ENCODE measurements at regions not wholly inside any gene's neighbourhood (a gene's known extent, or its start where the extent isn't known, plus 50 kb on each side); places are given as distances from the start of the nearest gene placed in this dataset.
"Not testable (repeated sequence)": the region's sequence is repeated elsewhere in the genome, so short reads cannot be mapped to it uniquely, and the experiment has no call there.

DNA sequence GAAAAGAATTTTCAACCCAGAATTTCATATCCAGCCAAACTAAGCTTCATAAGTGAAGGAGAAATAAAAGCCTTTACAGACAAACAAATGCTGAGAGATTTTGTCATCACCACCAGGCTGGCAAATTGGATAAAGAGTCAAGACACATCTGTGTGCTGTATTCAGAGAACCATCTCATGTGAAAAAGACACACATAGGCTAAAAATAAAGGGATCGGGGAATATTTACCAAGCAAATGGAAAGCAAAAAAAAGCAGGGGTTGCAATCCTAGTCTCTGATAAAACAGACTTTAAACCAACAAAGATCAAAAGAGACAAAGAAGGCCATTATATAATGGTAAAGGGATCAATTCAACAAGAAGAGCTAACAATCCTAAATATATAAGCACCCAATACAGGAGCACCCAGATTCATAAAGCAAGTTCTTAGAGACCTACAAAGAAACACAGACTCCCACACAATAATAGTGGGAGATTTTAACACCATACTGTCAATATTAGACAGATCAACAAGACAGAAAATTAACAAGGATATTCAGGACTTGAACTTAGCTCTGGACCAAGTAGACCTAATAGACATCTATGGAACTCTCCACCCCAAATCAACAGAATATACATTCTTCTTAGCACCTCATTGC, 55.9 kb upstream of the ACSM6 start:
- DNase-seq (ENCODE audit: low read depth in 3 of 3), result not testable (repeated sequence)

DNA sequence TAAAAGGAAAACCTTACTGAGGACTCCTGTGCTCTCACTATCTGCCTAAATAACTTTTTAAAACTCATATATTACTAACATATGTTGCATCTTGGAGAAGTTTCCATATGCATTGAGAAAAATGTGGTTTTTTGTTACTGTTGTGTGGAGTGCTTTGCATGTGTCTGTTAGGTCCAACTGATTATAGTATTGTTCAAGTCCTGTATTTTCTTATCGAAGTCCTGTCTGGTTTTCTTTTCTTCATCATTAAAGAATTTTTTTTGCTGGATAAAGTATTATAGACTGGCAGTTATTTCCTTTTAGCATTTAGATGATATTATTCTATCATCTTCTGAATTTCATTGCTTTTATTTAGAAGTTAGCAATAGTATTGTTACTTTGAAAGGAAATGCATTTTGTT, 59.5 kb upstream of the ACSM6 start:
- no peak for DNase-seq (ENCODE audit: low read depth in 3 of 3)

DNA sequence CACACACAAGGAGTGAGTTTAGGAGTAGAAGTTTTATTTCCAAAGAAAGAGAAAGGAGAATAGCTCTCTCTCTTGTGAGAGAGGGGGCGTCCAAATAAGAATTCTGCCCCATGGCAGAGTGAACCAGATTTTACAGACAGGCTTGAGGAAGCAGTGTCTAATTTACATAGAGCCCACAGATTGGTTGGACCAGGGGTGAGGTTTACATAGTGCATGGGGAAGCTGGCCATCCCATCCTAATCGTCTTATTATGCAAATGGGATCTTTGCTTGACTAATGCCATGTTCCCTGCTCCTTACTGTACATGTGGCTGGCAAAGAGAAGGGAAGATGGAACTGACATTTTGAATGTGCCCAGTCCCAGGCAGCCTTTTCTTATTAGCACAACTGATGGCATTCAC, 60.0 kb upstream of the ACSM6 start:
- DNase-seq (ENCODE audit: low read depth in 3 of 3), result no peak

DNA sequence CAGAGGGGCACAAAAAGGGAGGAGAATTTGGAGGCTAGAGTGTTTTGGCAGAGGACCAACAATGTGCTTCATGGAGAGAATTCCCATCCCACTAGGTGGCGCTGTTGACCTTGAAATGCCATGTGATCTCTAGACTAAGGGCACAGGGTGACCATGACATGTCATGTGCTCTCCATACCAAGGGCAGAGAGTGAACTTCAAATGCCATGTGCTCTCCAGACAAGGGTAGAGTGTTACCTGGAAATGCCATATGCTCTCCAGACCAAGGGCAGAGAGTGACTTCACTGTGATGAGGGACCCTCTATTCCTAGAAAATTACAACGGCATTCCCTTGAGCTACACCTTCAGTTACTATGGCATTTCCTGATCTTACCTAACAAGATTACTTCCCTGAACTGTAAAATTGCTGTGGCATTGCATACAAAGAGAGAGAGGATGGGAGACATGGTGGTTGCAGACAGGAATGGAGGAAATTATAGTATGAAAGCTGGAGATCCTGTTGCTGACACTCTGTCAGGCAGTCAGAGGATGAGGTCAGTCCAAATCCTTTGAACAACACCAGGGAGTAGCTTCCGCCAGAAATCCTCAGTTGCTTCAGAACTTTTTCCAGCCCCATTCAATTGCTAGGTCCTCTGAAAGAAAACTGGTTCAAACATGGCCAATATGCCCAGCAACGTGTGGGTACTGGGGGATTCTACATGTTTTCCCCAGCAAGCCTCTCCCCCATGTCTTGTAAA, 60.9 kb upstream of the ACSM6 start:
- DNase-seq (ENCODE audit: low read depth in 3 of 3), result peak; percentile 5 to 23 (median 16)

DNA sequence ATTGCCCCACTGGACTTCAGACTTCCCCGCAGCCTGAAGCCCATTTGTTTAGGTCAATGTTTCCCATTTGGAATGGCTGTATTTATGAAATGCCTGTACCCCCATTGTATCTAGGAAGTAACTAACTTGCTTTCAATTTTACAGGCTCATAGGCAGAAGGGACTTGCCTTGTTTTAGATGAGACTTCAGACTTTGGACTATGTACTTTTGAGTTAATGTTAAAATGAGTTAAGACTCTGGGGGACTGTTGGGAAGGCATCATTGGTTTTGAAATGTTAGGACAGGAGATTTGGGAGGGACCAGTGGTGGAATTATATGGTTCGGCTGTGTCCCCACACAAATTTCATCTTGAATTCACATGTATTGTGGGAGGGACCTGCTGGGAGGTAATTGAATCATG, 61.1 kb upstream of the CYP2C8 start:
- DNase-seq (ENCODE audit: low read depth in 3 of 3), result not testable (repeated sequence)

DNA sequence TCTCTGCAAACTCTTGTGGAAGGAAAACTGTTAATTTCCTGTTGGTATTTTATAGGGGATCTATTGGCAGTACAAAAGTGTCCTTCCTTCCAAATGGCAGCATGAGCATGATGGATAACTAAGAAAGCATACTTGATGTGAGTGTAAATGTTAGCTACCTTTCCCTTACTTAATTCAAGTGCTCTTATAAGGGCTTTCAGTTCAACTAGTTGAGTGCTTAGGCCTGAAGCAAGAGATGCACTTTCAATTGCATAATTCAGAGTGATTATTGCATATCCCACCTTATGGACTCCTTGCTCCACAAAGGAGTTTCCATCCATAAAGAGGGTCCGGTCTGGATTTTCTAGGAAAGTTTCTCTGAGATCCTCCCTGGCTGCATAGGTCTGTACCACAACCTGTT, 56.3 kb upstream of the CYP2C8 start:
- DNase-seq (ENCODE audit: low read depth in 3 of 3), result no peak

DNA sequence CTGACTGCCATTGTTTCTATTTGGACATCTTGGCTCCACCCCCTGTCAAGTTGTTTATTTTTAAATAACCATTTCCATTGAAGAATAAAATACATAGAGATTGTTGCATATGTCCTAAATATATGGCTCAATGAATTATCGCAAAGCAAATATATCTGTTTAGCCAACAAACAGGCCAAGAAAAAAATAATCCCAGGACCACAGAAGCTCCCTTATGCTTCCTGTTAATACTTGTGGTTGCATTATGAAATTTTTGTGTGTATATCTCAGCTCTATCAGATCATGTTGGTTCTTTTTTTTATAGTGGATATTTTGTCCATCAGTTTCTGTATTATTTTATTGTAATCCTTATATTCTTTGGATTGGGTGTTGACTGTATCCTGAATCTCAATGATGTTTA, 53.4 kb upstream of the CYP2C8 start:
- DNase-seq (ENCODE audit: low read depth in 3 of 3), result no peak

DNA sequence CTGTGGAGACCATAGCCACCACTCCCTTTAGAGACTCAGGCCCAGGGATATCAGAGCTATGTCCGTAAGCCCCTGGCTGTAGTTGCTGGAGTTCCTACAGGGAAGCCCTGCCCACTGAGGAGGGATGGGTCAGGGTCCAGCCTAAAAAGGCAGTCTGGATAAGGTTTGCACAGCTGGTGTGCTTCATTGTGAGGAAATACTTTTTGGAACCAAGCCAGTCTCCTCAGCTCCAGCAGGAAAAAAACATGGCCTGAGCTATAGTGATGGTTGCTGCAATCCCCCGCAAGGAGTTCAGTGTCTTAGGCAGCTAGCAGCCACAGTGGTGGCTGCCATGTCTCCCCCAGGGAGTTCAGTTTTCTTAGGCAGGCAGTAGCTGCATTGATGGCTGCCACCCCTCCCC, 52.6 kb upstream of the CYP2C8 start:
- no peak for DNase-seq (ENCODE audit: low read depth in 3 of 3)
